ENCODE measurements at regions not wholly inside any gene's neighbourhood (a gene's known extent, or its start where the extent isn't known, plus 50 kb on each side); places are given as distances from the start of the nearest gene placed in this dataset.
"Not testable (repeated sequence)": the region's sequence is repeated elsewhere in the genome, so short reads cannot be mapped to it uniquely, and the experiment has no call there.

DNA sequence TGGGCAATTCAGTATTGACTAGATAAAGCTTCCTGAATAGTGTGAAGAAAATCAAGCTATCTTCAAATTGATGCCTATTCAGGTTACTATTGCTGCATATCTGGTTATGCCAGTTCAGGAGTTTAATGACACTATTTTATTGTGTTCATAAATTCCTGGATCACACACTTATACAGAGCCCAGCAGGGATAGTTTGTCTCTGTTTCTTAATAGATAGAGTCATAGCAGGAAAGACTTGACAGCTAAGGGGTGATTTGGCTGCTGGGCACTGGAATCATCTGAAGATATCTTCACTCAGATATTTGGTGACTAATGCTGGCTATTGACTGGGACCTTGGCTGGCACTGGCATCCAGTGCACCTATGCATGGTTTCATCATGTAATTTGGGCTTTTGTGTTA lies 187.8 kb downstream of the PYDC2 start:
- DNase-seq: no peak

DNA sequence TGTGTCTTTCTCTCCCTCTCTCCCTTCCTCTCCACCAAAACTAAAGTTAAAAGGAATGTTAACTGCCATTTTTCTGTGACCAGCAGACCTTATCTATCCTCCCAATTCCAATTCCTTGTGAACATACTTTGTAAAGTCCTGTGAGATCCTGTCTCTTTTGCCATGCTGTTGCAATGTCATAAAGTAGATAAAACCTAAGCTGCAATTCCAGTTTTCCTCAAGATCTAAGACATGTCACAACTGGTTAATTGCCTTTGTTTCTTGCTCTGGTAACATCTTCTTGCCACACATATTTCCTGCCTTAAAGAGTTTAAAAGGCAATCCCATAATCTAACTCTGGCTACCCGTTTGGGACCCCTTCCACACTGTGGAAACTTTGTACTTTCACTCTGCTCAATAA lies 188.7 kb downstream of the PYDC2 start:
- no peak for DNase-seq

DNA sequence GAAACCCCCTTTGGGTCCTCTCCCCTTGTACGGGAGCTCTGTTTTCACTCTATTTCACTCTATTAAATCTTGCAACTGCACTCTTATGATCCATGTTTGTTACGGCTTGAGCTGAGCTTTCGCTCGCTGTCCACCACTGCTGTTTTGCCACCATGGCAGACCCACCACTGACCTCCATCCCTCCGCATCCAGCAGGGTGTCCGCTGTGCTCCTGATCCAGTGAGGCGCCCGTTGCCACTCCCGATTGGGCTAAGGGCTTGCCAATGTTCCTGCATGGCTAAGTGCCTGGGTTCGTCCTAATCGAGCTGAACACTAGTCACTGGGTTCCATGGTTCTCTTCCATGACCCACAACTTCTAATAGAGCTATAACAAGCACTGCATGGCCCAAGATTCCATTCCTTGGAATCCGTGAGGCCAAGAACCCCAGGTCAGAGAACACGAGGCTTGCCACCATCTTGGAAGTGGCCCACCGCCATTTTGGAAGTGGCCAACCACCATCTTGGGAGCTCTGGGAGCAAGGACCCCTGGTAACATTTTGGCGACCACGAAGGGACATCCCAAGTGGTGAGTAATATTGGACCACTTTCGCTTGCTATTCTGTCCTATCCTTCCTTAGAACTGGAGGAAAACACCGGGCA lies 197.9 kb downstream of the PYDC2 start:
- not testable (repeated sequence) for DNase-seq

DNA sequence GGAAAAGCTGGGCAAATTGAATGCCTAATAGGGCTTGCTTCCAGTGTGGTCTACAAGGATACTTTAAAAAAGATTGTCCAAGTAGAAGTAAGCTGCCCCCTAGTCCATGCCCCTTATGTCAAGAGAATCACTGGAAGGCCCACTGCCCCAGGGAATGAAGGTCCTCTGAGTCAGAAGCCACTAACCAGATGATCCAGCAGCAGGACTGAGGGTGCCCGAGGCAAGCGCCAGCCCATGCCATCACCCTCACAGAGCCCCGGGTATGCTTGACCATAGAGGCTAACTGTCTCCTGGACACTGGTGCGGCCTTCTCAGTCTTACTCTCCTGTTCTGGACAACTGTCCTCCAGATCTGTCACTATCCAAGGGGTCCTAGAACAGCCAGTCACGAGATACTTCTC lies 201.2 kb downstream of the PYDC2 start:
- DNase-seq: not testable (repeated sequence)

DNA sequence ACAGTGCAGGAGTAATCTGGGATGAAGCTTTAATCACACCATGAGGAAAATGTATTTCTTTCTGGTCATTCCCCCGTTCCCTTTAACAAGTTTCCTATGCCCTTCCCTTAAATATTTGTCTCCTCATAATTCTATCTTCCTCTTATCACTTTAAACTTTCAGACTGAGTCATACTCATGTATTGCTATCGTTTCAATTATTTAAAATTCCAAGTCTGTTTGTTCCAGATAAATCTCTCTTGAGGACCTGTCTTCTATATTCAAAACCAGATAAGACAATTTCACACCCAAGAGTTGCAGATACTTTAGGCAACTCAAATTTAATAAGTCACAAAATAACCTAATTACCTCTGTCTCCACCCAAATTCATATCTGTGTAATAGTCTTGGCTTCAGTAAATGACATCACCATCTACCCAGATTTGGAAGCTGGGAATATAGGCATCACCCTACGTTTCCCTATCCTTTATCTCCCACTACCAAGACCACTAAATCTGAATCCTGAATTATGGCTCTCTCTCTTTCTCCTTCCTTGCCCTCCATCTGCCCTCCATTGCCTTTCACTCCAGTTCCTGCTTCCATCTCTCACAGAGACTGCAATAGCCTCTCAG lies 220.1 kb downstream of the PYDC2 start:
- DNase-seq: no peak

DNA sequence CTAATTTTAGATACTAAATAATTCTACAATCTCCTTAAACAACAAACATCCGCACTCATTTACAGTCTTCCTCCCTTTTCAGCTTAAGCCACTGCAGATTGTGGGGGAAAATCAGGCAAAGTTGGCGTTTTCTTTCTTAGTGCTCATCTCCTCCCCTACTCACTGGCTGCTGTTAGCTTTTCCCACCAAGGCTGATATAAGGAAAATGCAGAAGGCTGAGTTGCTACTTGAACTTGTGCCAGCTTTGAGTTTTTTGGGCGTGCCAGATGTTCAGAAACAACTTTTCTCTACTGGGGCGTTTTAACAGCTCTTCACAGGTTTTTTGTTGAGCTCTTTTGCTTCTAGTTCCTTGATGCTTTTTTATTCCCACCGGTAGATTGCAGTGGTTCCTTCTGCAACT lies 222.0 kb downstream of the PYDC2 start:
- no peak for DNase-seq

DNA sequence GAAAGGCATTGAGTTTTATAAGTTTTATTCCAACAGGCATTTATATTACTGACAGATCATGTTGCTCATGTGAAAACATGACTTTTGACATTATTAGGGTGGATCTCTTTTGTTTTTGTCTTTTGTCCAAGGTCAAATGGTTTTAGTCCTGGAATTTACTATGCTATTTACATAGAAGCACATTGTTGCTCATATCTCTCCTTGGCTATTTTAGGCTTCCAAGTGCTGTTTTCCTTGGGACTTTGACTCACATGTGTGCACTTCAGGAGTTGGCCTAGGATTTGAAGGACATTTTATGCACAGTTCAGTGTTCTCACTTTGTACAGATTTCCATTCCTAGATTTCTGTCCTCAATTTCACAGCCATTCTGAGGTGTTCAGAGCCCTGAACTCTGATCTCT lies 225.7 kb downstream of the PYDC2 start:
- DNase-seq: no peak

DNA sequence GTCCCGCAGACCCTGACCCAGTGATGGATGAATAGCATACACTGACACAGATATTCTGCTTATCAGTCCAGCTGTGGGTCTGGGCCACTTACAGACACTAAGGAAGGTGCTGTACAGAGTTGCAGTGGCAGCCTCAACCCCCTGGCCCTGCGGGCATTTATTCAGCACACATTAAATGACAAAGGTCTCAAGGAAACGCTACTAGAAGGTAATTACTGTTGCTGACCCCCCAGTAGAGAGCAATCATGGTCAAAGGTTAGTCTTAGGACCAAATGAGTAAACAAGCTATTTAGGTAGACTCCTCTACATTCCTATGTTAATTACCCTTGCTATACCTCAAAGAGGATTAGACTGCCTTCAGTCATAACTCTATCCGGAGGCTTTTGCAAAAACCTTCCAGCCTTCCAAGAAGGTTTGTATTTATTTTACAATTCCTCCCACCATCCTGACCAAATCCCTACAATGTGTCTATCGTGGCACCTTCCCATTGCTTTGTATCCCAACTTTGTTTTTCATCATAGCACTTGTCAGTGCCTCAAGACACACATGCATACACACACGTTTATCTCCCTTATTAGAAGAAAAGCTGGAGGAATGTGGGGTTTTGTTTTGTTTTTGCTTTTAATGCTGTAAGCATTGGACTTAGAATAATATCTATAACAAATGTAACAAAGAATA lies 227.9 kb downstream of the PYDC2 start:
- DNase-seq: no peak

DNA sequence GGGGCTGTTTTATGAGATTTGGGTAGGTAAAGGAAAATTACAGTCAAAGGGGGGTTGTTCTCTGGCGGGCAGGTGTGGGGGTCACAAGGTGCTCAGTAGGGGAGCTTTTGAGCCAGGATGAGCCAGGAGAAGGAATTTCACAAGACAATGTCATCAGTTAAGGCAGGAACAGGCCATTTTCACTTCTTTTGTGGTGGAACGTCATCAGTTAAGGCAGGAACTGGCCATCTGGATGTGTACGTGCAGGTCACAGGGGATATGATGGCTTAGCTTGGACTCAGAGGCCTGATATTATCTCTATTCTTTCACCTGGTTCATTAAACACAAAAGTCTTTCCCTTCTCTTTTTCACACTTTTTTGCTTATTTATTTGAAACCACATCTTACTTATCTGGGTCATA lies 230.2 kb downstream of the PYDC2 start:
- DNase-seq: not testable (repeated sequence)

DNA sequence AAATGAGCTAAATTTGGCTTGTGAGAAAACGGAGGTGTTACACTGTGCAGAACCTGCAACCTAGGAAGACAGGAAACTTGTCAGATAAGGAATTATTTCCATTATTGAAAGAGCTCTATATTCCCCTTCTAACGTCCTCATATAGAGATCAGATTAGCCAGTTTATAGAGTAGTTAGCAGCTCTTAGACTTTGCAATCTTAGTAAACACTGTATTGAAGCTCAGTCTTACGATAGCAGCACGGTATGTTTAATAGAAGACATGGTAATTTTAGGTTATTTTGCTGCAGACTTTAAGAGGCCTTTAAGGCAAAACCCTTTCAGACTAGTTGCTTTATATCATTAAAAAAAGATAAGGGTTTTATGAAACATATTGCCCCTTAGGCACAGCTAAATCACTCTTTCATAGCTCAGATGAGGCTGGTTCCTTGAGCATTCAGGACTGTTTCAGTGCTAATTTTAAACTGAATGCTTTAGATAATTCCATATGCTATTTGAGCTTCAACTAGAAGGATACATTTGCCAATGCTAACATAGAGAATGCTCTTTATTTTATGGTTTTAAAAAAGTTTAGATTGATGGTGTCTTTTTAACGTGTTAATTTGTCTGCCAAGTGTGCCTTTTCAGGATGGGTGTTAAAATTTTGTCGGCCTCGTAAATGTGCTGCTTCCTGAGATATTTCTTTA lies 234.3 kb downstream of the PYDC2 start:
- DNase-seq: no peak

DNA sequence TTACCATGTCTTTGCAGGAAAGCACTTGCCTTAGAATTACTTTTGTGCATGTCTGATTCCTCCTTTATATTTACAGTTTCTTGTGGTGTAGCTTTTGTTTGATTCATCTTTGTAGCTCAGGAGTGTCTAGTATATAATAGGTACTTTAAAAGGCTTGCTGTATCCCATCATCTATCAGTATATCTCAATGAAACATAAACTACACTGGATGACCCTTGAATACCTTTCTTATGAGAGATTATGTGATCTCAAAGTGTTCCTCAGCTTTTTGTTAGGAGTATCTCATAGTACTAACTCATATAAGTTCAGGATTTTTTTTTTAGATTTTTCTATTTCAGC lies 234.8 kb downstream of the PYDC2 start:
- no peak for DNase-seq

DNA sequence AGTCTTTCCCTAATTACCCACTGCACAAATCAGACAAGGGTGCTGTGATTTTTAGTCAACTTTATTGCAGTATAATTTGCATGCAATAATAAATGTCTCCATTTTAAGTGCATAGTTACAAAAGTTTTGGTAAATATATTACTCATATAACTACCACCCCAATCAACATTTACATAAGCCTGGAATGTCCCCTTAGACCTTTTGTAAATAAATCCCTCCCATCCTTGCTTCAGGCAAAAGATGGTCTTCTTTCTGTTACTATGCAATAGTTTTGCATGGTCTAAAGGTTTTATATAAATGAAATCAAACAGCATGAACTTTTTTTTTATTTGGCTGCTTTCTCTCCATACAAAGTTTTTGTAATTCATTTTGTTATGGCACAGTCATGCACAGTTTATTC lies 235.4 kb downstream of the PYDC2 start:
- DNase-seq: no peak

DNA sequence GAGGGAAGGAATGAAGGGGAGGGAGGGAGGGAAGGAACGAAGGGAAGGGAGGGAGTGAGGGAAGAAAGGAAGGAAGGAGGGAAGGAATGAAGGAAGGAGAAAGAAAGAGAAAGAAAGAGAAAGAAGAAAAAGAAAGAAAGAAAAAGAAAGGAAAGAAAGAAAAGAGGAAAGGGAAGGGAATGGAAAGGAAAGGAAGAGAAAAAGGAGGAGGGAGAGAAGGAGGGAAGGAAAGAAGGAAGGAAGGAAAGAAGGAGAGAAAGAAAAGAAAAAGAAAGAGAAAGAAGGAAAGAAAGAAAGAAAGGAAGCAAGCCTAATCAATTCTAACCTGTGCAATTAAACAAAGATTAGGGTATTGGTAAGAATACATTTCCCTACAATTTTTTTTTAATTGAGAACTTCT lies 238.6 kb downstream of the PYDC2 start:
- DNase-seq: no peak

DNA sequence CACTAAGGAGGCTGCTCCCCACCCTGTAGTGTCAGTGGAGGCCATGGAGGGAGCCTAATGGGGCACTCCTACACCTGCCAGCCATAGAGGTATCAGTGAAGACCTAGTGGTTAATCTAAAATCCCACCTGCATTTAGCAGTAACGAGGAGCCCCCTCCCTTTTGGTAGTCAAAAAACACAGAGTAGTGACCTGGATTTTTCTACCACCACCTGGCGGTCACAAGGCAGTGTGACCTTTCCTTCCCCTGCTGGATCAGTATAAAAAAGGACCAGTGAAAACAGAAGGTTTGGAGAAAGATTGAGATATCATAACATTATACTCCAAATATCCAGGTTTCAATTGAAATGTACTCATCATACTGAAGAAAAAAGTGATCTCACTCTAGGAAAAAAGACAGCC lies 241.2 kb downstream of the PYDC2 start:
- no peak for DNase-seq

DNA sequence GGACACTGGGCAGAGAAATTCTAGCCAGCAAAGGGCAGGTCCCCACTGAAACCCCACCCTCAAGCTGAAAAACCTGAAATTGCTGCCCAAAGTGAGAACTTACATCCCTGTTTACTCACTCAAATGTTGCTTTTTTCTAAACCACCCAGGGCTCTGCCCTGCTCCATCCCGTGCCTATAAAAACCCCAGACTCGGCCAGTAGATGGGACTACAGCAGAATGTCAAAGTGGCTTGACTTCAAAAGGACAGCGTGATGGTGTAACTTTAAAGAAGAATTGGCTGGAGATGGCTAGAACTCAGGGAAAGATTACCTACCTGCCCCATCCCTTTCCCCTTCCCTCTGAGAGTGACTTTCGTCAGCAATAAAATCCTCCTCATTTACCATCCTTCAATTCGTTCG lies 246.9 kb downstream of the PYDC2 start:
- no peak for DNase-seq

DNA sequence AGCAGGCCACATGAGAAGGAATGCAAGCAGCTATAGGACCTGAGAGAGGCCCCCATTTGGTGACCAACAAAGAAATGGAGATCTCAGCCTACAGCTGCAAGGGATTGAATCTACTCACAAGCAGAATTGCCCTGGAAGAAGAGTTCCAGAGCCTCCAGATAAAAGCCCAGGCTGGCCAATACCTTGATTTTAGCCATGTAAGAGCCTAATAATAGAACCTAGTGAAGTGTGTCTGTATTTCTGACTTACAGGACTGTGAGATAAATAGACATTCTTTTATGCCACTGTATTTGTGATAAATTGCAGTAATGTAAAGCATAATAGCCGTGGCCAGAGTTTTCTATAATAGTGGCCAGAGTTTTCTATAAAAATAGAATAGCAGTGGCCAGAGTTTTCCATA lies 254.6 kb downstream of the PYDC2 start:
- DNase-seq: no peak

DNA sequence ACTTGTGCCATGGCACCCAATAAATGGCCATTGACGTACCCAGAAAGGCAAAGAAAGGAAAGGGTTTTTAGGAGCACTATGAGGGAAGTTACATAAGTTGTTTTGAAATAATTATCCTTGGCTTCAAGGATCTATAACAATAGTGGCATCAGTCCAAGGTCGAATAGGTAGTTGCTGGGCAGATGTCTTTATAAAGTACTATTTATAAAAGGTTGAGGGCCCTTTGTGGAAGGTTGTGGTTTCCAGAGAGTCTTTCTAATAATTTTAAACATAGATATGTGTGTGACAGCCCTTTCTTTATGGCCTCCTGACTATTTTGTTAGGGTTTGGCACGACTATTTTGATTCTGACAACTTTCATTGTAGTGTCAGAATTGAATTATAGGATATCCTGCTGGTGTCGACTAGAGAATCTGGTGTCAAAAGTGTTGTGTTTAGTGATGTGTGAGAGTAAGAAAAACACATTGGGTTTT lies 260.5 kb downstream of the PYDC2 start:
- DNase-seq: no peak

DNA sequence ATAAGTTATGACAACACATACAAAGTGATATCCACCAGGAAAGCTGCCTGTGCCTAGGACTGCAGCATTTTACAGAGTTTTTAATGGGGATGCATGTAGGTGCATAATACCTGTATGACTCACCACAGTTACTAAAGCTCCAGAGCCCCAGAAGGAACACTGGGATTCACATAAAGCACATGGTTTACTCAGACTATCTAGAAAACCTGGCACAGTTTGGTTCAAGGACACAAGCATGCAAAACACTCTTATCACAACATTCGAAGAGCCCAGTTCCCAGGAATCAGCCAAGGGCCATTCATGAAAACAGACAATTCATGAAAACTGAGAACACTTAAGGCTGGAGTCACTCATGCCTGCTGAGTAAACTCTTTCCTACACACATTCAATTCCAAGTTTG lies 261.0 kb downstream of the PYDC2 start:
- DNase-seq: no peak

DNA sequence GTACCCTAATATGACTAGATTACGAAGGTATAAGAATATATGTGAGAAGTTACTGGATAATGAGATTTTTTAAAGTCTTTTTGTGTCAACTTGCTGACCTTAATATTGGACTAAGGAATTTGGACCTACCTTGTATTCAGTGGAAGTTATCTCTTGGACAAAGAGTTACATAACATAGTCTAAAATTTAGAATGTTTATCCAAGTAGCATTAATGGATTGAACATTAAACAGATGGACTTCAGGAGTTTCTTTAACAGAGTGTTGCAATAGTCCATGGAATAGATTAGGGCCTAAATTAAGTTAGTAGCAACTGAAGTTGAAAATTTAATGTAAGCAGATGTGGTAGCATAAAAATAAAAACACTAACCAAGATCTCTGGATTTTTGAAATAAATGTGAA lies 266.4 kb downstream of the PYDC2 start:
- DNase-seq: no peak

DNA sequence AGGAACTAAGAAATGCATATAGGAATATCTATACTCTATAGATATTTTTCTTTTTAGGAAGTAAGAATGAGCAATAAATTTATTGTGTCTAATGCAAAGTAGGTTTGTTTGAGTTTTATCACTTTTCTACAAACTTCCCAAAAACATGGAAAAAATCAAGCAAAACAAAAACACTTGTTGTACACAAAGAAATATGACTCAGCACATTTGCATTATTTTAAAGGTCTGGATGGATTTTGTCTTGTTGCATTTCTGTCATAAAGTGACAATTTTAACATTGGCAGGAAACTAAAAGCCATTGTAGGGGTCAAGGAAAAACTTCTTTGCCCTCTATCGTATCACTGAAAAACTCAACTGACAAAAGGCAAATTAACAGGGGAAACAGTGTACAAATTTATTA lies 267.2 kb downstream of the PYDC2 start:
- no peak for DNase-seq

DNA sequence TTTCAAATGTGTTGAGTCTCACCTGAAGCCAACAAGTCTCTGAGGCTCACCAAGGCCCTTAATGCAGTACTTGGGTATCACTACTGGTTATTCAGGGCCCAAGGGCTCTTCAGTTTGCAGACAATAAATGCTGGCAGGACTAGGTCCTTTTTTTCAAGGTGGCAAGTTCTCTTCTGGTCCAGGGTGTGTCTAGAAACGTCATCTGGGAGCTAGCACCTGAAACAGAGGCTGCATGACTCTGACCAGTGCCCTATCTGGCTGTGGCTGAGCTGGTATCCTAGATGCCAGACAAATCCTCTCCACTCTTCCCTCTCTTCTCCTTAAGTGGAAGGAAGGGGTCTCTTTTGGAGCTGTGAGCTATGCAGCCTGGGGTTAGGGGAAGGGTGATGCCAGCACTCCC lies 276.8 kb downstream of the PYDC2 start:
- no peak for DNase-seq

DNA sequence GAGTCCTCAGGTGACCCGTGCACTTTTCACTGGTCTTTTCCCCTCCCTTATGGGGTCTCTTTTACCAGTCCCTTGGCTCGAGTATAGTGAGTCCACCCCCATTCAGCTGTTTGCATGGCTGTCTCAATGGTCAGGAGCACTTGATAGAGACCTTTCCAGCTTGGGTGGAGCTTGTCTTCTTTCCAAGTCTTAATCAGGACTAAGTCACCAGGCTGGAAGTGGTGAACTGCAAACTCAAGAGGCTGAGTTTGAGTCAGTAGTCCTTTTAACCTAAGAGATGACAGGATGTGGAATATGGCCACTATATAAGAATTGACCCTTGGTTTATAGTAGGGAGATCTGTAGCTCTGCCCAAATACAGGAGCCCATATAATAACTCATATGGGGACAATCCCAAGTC lies 279.7 kb downstream of the PYDC2 start:
- DNase-seq: no peak

DNA sequence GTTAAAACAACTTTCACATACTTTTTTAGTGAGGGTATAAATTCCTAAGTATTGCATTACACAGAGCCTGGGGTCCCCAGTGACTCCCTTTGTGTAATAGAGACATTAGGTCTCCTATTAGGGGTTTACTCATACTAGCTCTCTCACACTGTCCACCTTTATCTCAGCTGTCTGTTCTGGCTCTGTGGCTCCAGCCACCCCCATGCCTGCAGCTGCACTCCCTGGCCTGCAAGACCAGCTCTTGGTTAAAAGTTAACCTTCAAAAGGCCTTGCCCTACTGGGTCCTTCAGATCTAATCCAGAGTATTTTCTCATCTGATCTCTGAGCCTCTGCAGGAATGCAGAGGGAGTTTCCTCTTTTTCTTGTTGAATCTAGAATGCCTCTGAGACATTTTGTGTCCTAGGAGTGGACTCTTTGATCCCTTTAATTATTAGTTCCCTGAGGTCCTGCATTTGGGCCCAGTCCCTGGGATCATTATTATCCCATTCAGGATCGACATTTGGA lies 280.9 kb downstream of the PYDC2 start:
- DNase-seq: not testable (repeated sequence)

DNA sequence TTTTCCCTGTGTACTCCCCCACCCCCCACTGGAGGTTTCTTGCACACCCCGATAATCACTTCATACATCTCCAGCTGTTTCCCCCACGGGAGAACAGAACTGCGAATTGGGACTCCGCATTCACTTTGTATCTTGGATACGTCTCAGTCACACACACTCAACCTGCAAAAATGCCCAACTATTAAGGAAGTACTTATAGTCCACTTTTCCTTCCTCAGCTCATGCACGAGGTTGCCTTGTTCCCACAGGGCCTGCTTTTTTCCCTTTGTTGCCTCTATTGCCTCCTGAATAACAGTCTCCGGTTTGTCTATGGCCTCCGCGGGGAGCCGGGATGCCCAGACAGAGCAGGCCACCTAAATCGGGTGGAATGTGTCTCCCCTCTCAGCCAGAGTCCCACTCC lies 282.3 kb downstream of the PYDC2 start:
- no peak for DNase-seq

All from femur (tissue), 1 donor.